22Rv1 (cell line): ENCODE measurements at regions not wholly inside any gene's neighbourhood (a gene's known extent, or its start where the extent isn't known, plus 50 kb on each side); places are given as distances from the start of the nearest gene placed in this dataset.

Source experiments
- CTCF ChIP-seq: fragments of 450-650 bp; IDR thresholded peaks from 2 replicates; pipeline ENCODE4 v1.5.1; 2017; ENCODE audit warnings: mild to moderate bottlenecking
- ZFX ChIP-seq: fragments of 450-650 bp; IDR thresholded peaks from 2 replicates; pipeline ENCODE4 v1.6.1; 2017; ENCODE audit warnings: antibody characterized with exemption, borderline replicate concordance

DNA sequence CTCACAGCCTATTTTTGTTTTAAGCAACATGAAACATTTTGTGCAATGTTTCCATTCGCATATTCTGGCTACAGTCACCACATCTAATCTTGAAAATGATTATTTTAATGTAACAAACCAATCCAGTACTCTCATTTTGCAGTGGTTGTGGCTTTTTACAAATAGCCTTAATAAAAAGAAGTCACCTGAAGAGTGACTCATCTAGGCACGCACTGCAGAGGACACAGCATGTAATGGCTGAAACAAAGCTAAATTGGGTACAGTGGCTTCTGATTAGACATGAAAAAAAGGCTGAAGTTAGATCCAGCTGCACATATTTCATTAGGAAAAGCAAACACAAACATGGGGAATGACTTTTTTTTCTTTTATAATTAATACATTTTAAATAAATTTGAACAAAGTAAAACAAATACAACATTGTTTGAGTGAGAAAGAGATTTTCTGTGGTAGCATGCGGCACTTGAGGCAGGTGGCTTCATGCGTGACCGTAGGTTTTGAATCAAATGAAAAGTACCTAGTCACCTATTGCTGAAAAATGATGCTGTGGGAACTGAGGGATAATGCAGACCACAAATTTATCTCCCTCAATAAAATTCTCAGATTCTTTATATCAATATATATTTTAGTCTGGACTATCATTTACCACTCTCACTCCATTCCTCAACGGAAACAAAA, 240.8 kb upstream of the DDX53 start:
- no peak for TF ChIP-seq CTCF
- TF ChIP-seq ZFX, result no peak
